ENCODE measurements at regions not wholly inside any gene's neighbourhood (a gene's known extent, or its start where the extent isn't known, plus 50 kb on each side); places are given as distances from the start of the nearest gene placed in this dataset.
"Not testable (repeated sequence)": the region's sequence is repeated elsewhere in the genome, so short reads cannot be mapped to it uniquely, and the experiment has no call there.

- no peak for DNase-seq
These were observed 138.2 kb downstream of the PLCE1 start for GRCh38 chr10:94131885-94132284.

- no peak for DNase-seq
These were observed 139.5 kb downstream of the PLCE1 start for GRCh38 chr10:94133239-94133638.

- DNase-seq = no peak
These were observed 144.0 kb downstream of the PLCE1 start for GRCh38 chr10:94137747-94138146.

- no peak for DNase-seq
These were observed 144.7 kb downstream of the PLCE1 start for GRCh38 chr10:94138391-94138790.

GRCh38 chr10:94143261-94143660 lies 149.5 kb downstream of the PLCE1 start:
- no peak for DNase-seq

- DNase-seq = no peak
These were observed 152.6 kb downstream of the PLCE1 start for GRCh38 chr10:94146313-94146712.

GRCh38 chr10:94146746-94147145 lies 153.0 kb downstream of the PLCE1 start:
- no peak for DNase-seq

GRCh38 chr10:94149702-94150101 lies 156.0 kb downstream of the PLCE1 start:
- DNase-seq = no peak

- no peak for DNase-seq
These were observed 156.9 kb downstream of the PLCE1 start for GRCh38 chr10:94150541-94151184.

- DNase-seq = no peak
These were observed 162.1 kb downstream of the PLCE1 start for GRCh38 chr10:94155722-94156271.

GRCh38 chr10:94156453-94156852 lies 162.7 kb downstream of the PLCE1 start:
- DNase-seq = no peak

- DNase-seq = not testable (repeated sequence)
These were observed 171.5 kb downstream of the PLCE1 start for GRCh38 chr10:94165158-94165611.

GRCh38 chr10:94172332-94172731 lies 178.6 kb downstream of the PLCE1 start:
- no peak for DNase-seq

GRCh38 chr10:94173594-94173993 lies 179.9 kb downstream of the PLCE1 start:
- DNase-seq = no peak

GRCh38 chr10:94174838-94175237 lies 181.1 kb downstream of the PLCE1 start:
- no peak for DNase-seq

- DNase-seq = no peak
These were observed 184.1 kb downstream of the NOC3L start for GRCh38 chr10:94178475-94179253.

- DNase-seq = no peak
These were observed 182.2 kb downstream of the NOC3L start for GRCh38 chr10:94180576-94180975.

- peak; percentile 86 for DNase-seq
These were observed 179.0 kb downstream of the NOC3L start for GRCh38 chr10:94183666-94184264.

GRCh38 chr10:94186722-94187121 lies 176.0 kb downstream of the NOC3L start:
- no peak for DNase-seq

- DNase-seq = no peak
These were observed 170.4 kb downstream of the NOC3L start for GRCh38 chr10:94192333-94192732.

GRCh38 chr10:94192974-94193373 lies 169.8 kb downstream of the NOC3L start:
- no peak for DNase-seq

GRCh38 chr10:94193466-94193924 lies 169.2 kb downstream of the NOC3L start:
- DNase-seq = peak; percentile 42

- DNase-seq = no peak
These were observed 168.5 kb downstream of the NOC3L start for GRCh38 chr10:94194256-94194655.

- DNase-seq = no peak
These were observed 165.5 kb downstream of the NOC3L start for GRCh38 chr10:94197241-94197640.
